Right lobe of liver (tissue), 4 donors: ENCODE measurements at regions not wholly inside any gene's neighbourhood (a gene's known extent, or its start where the extent isn't known, plus 50 kb on each side); places are given as distances from the start of the nearest gene placed in this dataset.

Source experiments
- POLR2A ChIP-seq: fragments of 450-650 bp; IDR thresholded peaks from one replicate; pipeline ENCODE4 v1.6.1; 2017; ENCODE audit warnings: antibody characterized with exemption, mild to moderate bottlenecking
- TF ChIP-seq, protein P1 (sequence below), 4 donors: fragments of 200-600 bp in 3 of 4; fragments of 450-650 bp in 1 of 4; IDR thresholded peaks; one replicate each; pipeline versions ENCODE4 v1.5.1 to v1.8.0; 2016 to 2022; ENCODE audit warnings: antibody characterized with exemption in 4 of 4, mild to moderate bottlenecking in 2 of 4
- donor health status: DM: no; HTN: no; CAD: no.
- donor health status: DM: no; HTN: no; CAD: no.
- donor health status: DM: no; HTN: yes; CAD: no.

DNA sequence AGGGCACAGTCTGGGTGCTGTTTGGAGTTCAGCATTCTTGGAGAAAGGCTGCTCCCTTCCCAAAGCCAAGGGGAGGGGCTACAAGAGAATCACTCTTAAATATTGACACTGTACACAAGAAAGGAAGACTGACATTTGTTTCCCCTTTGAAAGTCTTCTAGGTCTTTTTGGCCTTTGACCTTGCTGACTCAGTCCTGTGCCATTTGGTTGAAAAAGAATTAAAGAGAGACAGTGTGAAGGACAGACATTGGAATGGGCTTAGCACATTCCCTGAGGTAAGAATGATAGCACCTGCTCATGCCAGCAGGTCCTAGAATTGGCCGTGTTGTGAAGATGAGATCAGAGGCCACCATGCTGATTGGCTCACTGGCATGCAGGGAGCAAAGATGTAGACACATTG lies 271.4 kb upstream of the ZNF608 start:
- TF ChIP-seq, protein P1, sequence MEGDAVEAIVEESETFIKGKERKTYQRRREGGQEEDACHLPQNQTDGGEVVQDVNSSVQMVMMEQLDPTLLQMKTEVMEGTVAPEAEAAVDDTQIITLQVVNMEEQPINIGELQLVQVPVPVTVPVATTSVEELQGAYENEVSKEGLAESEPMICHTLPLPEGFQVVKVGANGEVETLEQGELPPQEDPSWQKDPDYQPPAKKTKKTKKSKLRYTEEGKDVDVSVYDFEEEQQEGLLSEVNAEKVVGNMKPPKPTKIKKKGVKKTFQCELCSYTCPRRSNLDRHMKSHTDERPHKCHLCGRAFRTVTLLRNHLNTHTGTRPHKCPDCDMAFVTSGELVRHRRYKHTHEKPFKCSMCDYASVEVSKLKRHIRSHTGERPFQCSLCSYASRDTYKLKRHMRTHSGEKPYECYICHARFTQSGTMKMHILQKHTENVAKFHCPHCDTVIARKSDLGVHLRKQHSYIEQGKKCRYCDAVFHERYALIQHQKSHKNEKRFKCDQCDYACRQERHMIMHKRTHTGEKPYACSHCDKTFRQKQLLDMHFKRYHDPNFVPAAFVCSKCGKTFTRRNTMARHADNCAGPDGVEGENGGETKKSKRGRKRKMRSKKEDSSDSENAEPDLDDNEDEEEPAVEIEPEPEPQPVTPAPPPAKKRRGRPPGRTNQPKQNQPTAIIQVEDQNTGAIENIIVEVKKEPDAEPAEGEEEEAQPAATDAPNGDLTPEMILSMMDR (IDR thresholded peaks at IDR 0.05) = no peak
- TF ChIP-seq POLR2A = no peak
